T-helper 17 cell (primary cell): ENCODE measurements at regions not wholly inside any gene's neighbourhood (a gene's known extent, or its start where the extent isn't known, plus 50 kb on each side); places are given as distances from the start of the nearest gene placed in this dataset.
"Not testable (repeated sequence)": the region's sequence is repeated elsewhere in the genome, so short reads cannot be mapped to it uniquely, and the experiment has no call there.

Experiments used
- ATAC-seq: fragments of 150-1000 bp; cut with Tn5 transposase; 2 replicates; pipeline ENCODE4 v1.10.0; 2021; ENCODE audit warnings: mild to moderate bottlenecking, moderate library complexity
- DNase-seq, 3 donors: peaks; one replicate each; pipeline versions ENCODE4 v3.0.0 to v3.0.0-alpha.2; 2020 to 2021
- H3K9me3 ChIP-seq: one replicate; pipeline ENCODE4 v1.7.0; 2013; ENCODE audit warnings: low read length, mild to moderate bottlenecking; ENCODE audit not compliant: control insufficient read depth, poor library complexity, severe bottlenecking
- H3K27ac Mint-ChIP-seq: one replicate; pipeline ENCODE4 v1.8.0; 2022; ENCODE audit warnings: mild to moderate bottlenecking, moderate library complexity, mixed read lengths
- H3K27me3 Mint-ChIP-seq: one replicate; pipeline ENCODE4 v1.8.0; 2022; ENCODE audit warnings: mixed read lengths
- H3K36me3 Mint-ChIP-seq: one replicate; pipeline ENCODE4 v1.8.0; 2022; ENCODE audit warnings: low read depth, mixed read lengths
- H3K4me1 Mint-ChIP-seq: one replicate; pipeline ENCODE4 v1.8.0; 2022; ENCODE audit warnings: mild to moderate bottlenecking, mixed read lengths
- H3K4me3 Mint-ChIP-seq: one replicate; pipeline ENCODE4 v1.8.0; 2022; ENCODE audit warnings: mild to moderate bottlenecking, moderate library complexity, mixed read lengths

- H3K36me3 Mint-ChIP-seq: no peaks in the 10 kb centered on the region
- H3K4me3 Mint-ChIP-seq: no peak overlapping the region
- H3K9me3 ChIP-seq: no peaks in the 10 kb centered on the region
- no peaks in the 10 kb centered on the region for H3K4me1 Mint-ChIP-seq
- no peaks in the 10 kb centered on the region for H3K27me3 Mint-ChIP-seq
- H3K27ac Mint-ChIP-seq: no peak overlapping the region
- no peak for DNase-seq
- no peak for ATAC-seq
These were observed 1100.2 kb upstream of the INTU start for GRCh38 chr4:126532527-126532926.

- ATAC-seq: no peak
- no peak overlapping the region for H3K4me3 Mint-ChIP-seq
These were observed 1099.5 kb upstream of the INTU start for GRCh38 chr4:126533146-126533805.

GRCh38 chr4:126539771-126540170, 1093.0 kb upstream of the INTU start:
- no peaks in the 10 kb centered on the region for H3K9me3 ChIP-seq
- H3K4me3 Mint-ChIP-seq: no peak overlapping the region
- no peaks in the 10 kb centered on the region for H3K36me3 Mint-ChIP-seq
- ATAC-seq (no peak), DNase-seq (no peak)
- no peak overlapping the region for H3K27ac Mint-ChIP-seq
- H3K4me1 Mint-ChIP-seq: no peaks in the 10 kb centered on the region
- H3K27me3 Mint-ChIP-seq: no peaks in the 10 kb centered on the region

More at GRCh38 chr4:126533146-126533805, 1099.5 kb upstream of the INTU start:
- Mint-ChIP-seq H3K36me3 (no peaks in the 10 kb centered on the region), H3K27ac (no peak overlapping the region), H3K27me3 (no peaks in the 10 kb centered on the region), H3K4me1 (no peaks in the 10 kb centered on the region)
- DNase-seq: no peak
- no peaks in the 10 kb centered on the region for H3K9me3 ChIP-seq

- Mint-ChIP-seq H3K27me3 (no peaks in the 10 kb centered on the region), H3K4me3 (no peak overlapping the region), H3K4me1 (no peaks in the 10 kb centered on the region), H3K36me3 (no peaks in the 10 kb centered on the region), H3K27ac (no peak overlapping the region)
- no peak for DNase-seq
- no peak for ATAC-seq
- no peaks in the 10 kb centered on the region for H3K9me3 ChIP-seq
These were observed 1090.9 kb upstream of the INTU start for GRCh38 chr4:126541820-126542219.

GRCh38 chr4:126544276-126544675, 1088.5 kb upstream of the INTU start:
- Mint-ChIP-seq H3K27me3 (no peaks in the 10 kb centered on the region), H3K4me1 (no peaks in the 10 kb centered on the region), H3K27ac (no peak overlapping the region), H3K36me3 (no peaks in the 10 kb centered on the region), H3K4me3 (no peak overlapping the region)
- DNase-seq (no peak), ATAC-seq (no peak)
- no peaks in the 10 kb centered on the region for H3K9me3 ChIP-seq

GRCh38 chr4:126546197-126546596, 1086.6 kb upstream of the INTU start:
- not testable (repeated sequence) for H3K9me3 ChIP-seq, H3K36me3 Mint-ChIP-seq, H3K4me1 Mint-ChIP-seq, ATAC-seq, H3K27me3 Mint-ChIP-seq, H3K4me3 Mint-ChIP-seq, H3K27ac Mint-ChIP-seq, DNase-seq

GRCh38 chr4:126547352-126547751, 1085.4 kb upstream of the INTU start:
- no peak for DNase-seq
- Mint-ChIP-seq H3K27ac (no peak overlapping the region), H3K4me3 (no peak overlapping the region), H3K4me1 (no peaks in the 10 kb centered on the region), H3K27me3 (no peaks in the 10 kb centered on the region), H3K36me3 (no peaks in the 10 kb centered on the region)
- no peak for ATAC-seq
- H3K9me3 ChIP-seq: no peaks in the 10 kb centered on the region

GRCh38 chr4:126548890-126549289, 1083.9 kb upstream of the INTU start:
- H3K36me3 Mint-ChIP-seq: no peaks in the 10 kb centered on the region
- DNase-seq: no peak
- H3K27me3 Mint-ChIP-seq: no peaks in the 10 kb centered on the region
- no peaks in the 10 kb centered on the region for H3K4me1 Mint-ChIP-seq
- no peak overlapping the region for H3K27ac Mint-ChIP-seq
- ATAC-seq: no peak
- H3K9me3 ChIP-seq: no peaks in the 10 kb centered on the region
- no peak overlapping the region for H3K4me3 Mint-ChIP-seq

- Mint-ChIP-seq H3K36me3 (no peaks in the 10 kb centered on the region), H3K4me1 (no peaks in the 10 kb centered on the region), H3K4me3 (no peak overlapping the region), H3K27me3 (no peaks in the 10 kb centered on the region), H3K27ac (no peak overlapping the region)
- no peaks in the 10 kb centered on the region for H3K9me3 ChIP-seq
- ATAC-seq (no peak), DNase-seq (no peak)
These were observed 1080.4 kb upstream of the INTU start for GRCh38 chr4:126552321-126552720.

GRCh38 chr4:126553248-126553647, 1079.5 kb upstream of the INTU start:
- Mint-ChIP-seq H3K27me3 (no peaks in the 10 kb centered on the region), H3K36me3 (no peaks in the 10 kb centered on the region), H3K4me1 (no peaks in the 10 kb centered on the region), H3K4me3 (no peak overlapping the region), H3K27ac (no peak overlapping the region)
- no peak for DNase-seq
- ATAC-seq: no peak
- H3K9me3 ChIP-seq: no peaks in the 10 kb centered on the region

- H3K27ac Mint-ChIP-seq: no peak overlapping the region
These were observed 1074.2 kb upstream of the INTU start for GRCh38 chr4:126558596-126558995.

GRCh38 chr4:126559961-126560360, 1072.8 kb upstream of the INTU start:
- H3K27me3 Mint-ChIP-seq: no peaks in the 10 kb centered on the region
- H3K4me1 Mint-ChIP-seq: no peaks in the 10 kb centered on the region
- no peak overlapping the region for H3K27ac Mint-ChIP-seq
- DNase-seq (no peak), ATAC-seq (no peak)
- H3K4me3 Mint-ChIP-seq: no peak overlapping the region
- H3K9me3 ChIP-seq: no peaks in the 10 kb centered on the region
- no peaks in the 10 kb centered on the region for H3K36me3 Mint-ChIP-seq

More at GRCh38 chr4:126558596-126558995, 1074.2 kb upstream of the INTU start:
- DNase-seq: no peak
- H3K9me3 ChIP-seq: no peaks in the 10 kb centered on the region
- Mint-ChIP-seq H3K4me1 (no peaks in the 10 kb centered on the region), H3K36me3 (no peaks in the 10 kb centered on the region), H3K27me3 (no peaks in the 10 kb centered on the region), H3K4me3 (no peak overlapping the region)
- ATAC-seq: no peak

GRCh38 chr4:126560794-126561193, 1072.0 kb upstream of the INTU start:
- no peaks in the 10 kb centered on the region for H3K9me3 ChIP-seq
- DNase-seq: no peak
- ATAC-seq: no peak
- Mint-ChIP-seq H3K27me3 (no peaks in the 10 kb centered on the region), H3K4me3 (no peak overlapping the region), H3K4me1 (no peaks in the 10 kb centered on the region), H3K27ac (no peak overlapping the region), H3K36me3 (no peaks in the 10 kb centered on the region)

- ATAC-seq (no peak), DNase-seq (no peak)
- Mint-ChIP-seq H3K4me3 (no peak overlapping the region), H3K27me3 (no peaks in the 10 kb centered on the region), H3K36me3 (no peaks in the 10 kb centered on the region), H3K27ac (no peak overlapping the region), H3K4me1 (no peaks in the 10 kb centered on the region)
- no peaks in the 10 kb centered on the region for H3K9me3 ChIP-seq
These were observed 1069.4 kb upstream of the INTU start for GRCh38 chr4:126563389-126563788.
